ENCODE measurements at regions not wholly inside any gene's neighbourhood (a gene's known extent, or its start where the extent isn't known, plus 50 kb on each side); places are given as distances from the start of the nearest gene placed in this dataset.

DNA sequence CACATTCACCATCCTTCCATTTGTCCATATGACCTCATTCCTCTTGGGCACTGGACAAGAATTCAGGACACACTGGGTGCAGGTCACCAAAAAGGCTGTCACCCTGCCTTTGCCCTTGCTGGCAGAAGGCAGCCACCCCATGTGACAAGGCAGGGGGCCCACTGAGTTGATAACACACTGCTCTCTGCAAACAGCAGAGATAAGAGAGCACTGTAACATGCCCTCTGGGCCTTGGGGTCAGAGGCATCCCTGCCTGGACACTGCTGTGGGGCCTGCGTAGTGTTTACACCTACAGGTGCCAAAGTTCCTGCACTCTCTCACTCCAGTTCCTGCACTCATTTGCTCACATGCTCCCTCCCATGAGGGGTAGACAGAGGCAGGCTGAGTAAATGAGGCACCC is 344.7 kb upstream of the TCF4 start:
- TF ChIP-seq, protein P1, sequence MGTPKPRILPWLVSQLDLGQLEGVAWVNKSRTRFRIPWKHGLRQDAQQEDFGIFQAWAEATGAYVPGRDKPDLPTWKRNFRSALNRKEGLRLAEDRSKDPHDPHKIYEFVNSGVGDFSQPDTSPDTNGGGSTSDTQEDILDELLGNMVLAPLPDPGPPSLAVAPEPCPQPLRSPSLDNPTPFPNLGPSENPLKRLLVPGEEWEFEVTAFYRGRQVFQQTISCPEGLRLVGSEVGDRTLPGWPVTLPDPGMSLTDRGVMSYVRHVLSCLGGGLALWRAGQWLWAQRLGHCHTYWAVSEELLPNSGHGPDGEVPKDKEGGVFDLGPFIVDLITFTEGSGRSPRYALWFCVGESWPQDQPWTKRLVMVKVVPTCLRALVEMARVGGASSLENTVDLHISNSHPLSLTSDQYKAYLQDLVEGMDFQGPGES (IDR thresholded peaks at IDR 0.05) = no peak
- no peak for TF ChIP-seq MYC (IDR thresholded peaks at IDR 0.05; ENCODE audit: insufficient read depth, insufficient read length, insufficient replicate concordance, low read length, severe bottlenecking)
- TF ChIP-seq, protein P2, sequence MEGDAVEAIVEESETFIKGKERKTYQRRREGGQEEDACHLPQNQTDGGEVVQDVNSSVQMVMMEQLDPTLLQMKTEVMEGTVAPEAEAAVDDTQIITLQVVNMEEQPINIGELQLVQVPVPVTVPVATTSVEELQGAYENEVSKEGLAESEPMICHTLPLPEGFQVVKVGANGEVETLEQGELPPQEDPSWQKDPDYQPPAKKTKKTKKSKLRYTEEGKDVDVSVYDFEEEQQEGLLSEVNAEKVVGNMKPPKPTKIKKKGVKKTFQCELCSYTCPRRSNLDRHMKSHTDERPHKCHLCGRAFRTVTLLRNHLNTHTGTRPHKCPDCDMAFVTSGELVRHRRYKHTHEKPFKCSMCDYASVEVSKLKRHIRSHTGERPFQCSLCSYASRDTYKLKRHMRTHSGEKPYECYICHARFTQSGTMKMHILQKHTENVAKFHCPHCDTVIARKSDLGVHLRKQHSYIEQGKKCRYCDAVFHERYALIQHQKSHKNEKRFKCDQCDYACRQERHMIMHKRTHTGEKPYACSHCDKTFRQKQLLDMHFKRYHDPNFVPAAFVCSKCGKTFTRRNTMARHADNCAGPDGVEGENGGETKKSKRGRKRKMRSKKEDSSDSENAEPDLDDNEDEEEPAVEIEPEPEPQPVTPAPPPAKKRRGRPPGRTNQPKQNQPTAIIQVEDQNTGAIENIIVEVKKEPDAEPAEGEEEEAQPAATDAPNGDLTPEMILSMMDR (IDR thresholded peaks at IDR 0.05 in 2 of 3, conservative IDR thresholded peaks at IDR 0.05 in 1 of 3; ENCODE audit: control insufficient read depth in 2 of 3, extremely low read depth in 1 of 3, insufficient read depth in 1 of 3, low read depth in 3 of 3, low read length in 3 of 3) = no peak
